HL-60 (cell line): ENCODE measurements at regions not wholly inside any gene's neighbourhood (a gene's known extent, or its start where the extent isn't known, plus 50 kb on each side); places are given as distances from the start of the nearest gene placed in this dataset.

Source experiments
- DNase-seq, 2 experiments: peaks; one replicate each; pipeline ENCODE4 v3.0.0-alpha.2; 2010 to 2020; ENCODE audit warnings: low read depth in 1 of 2, low spot score in 1 of 2
- H3K27ac ChIP-seq: fragments of 250-450 bp; sonication (Bioruptor Pico); replicated peaks from 2 replicates; pipeline ENCODE4 v1.5.1; 2020; ENCODE audit warnings: mild to moderate bottlenecking, moderate library complexity
- H3K27me3 ChIP-seq: fragments of 250-450 bp; sonication (Bioruptor Pico); 2 replicates; pipeline ENCODE4 v1.5.1; 2021; ENCODE audit warnings: mild to moderate bottlenecking, moderate library complexity; ENCODE audit not compliant: insufficient read depth, poor library complexity, severe bottlenecking
- H3K4me3 ChIP-seq: replicated peaks from 2 replicates; pipeline ENCODE4 v1.5.1; 2011; ENCODE audit warnings: mild to moderate bottlenecking, control low read depth, low read length; ENCODE audit not compliant: insufficient read depth
- GABPA ChIP-seq: IDR thresholded peaks from 2 replicates; pipeline ENCODE4 v1.6.1; 2012; ENCODE audit warnings: low read depth
- POLR2AphosphoS5 ChIP-seq: IDR thresholded peaks from 2 replicates; pipeline ENCODE4 v1.6.1; 2012; ENCODE audit warnings: low read depth
- SPI1 ChIP-seq: IDR thresholded peaks from 2 replicates; pipeline ENCODE4 v1.6.1; 2012; ENCODE audit warnings: low read depth, mild to moderate bottlenecking, borderline replicate concordance
- TF ChIP-seq, protein P1 (sequence below): IDR thresholded peaks from 2 replicates; pipeline ENCODE4 v1.6.1; 2012; ENCODE audit warnings: low read depth; ENCODE audit not compliant: insufficient replicate concordance
- TF ChIP-seq, protein P2 (sequence below): IDR thresholded peaks from one replicate; pipeline ENCODE4 v1.5.1; 2011; ENCODE audit warnings: low read length, control low read depth, inconsistent platforms; ENCODE audit not compliant: insufficient read depth

DNA sequence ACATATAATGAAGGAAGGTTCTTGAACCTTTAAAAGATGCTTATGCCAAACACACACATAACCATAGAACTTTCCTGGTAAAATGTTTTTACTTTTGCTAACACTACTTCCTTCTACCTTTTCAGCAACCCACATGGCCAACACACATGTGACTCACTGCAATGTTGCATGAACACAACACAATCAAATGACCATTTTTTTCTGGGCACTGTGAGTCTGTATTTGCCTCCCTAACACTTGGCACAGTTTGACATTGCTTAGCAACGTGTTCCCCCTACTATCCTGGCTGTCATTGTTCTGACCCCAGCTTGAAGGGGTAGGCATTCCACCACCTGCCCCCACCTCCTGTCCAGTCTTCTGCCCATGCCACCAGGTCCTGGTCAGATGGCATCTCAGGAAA, 169.4 kb upstream of the PRNP start:
- no peak for DNase-seq
- Histone ChIP-seq H3K4me3 (no peak overlapping the region), H3K27me3 (peaks cover 2% of the 10 kb centered on the region), H3K27ac (no peak overlapping the region)
- TF ChIP-seq GABPA (no peak), SPI1 (no peak), POLR2AphosphoS5 (no peak)
- TF ChIP-seq, protein P1, sequence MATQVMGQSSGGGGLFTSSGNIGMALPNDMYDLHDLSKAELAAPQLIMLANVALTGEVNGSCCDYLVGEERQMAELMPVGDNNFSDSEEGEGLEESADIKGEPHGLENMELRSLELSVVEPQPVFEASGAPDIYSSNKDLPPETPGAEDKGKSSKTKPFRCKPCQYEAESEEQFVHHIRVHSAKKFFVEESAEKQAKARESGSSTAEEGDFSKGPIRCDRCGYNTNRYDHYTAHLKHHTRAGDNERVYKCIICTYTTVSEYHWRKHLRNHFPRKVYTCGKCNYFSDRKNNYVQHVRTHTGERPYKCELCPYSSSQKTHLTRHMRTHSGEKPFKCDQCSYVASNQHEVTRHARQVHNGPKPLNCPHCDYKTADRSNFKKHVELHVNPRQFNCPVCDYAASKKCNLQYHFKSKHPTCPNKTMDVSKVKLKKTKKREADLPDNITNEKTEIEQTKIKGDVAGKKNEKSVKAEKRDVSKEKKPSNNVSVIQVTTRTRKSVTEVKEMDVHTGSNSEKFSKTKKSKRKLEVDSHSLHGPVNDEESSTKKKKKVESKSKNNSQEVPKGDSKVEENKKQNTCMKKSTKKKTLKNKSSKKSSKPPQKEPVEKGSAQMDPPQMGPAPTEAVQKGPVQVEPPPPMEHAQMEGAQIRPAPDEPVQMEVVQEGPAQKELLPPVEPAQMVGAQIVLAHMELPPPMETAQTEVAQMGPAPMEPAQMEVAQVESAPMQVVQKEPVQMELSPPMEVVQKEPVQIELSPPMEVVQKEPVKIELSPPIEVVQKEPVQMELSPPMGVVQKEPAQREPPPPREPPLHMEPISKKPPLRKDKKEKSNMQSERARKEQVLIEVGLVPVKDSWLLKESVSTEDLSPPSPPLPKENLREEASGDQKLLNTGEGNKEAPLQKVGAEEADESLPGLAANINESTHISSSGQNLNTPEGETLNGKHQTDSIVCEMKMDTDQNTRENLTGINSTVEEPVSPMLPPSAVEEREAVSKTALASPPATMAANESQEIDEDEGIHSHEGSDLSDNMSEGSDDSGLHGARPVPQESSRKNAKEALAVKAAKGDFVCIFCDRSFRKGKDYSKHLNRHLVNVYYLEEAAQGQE = no peak
- TF ChIP-seq, protein P2, sequence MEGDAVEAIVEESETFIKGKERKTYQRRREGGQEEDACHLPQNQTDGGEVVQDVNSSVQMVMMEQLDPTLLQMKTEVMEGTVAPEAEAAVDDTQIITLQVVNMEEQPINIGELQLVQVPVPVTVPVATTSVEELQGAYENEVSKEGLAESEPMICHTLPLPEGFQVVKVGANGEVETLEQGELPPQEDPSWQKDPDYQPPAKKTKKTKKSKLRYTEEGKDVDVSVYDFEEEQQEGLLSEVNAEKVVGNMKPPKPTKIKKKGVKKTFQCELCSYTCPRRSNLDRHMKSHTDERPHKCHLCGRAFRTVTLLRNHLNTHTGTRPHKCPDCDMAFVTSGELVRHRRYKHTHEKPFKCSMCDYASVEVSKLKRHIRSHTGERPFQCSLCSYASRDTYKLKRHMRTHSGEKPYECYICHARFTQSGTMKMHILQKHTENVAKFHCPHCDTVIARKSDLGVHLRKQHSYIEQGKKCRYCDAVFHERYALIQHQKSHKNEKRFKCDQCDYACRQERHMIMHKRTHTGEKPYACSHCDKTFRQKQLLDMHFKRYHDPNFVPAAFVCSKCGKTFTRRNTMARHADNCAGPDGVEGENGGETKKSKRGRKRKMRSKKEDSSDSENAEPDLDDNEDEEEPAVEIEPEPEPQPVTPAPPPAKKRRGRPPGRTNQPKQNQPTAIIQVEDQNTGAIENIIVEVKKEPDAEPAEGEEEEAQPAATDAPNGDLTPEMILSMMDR = no peak

DNA sequence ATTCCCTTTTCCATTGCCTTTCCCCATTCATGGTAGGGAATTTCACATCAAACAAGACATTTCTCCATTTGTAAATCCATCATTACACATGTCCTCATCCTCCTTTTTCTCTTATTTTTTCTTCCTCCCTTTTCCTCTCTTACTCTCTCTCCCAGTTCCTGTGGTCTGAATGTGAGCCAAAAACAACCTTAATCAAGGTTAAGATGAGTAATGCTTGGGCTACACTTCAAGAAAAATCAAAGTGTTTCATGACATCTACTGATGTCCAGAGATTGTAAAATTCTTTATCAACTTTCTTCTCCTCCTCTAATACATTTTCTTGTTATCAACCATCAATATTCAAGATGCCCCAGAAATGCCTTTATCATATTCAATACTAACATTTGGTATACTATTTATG, 172.5 kb upstream of the PRNP start:
- TF ChIP-seq POLR2AphosphoS5 = no peak
- no peak for TF ChIP-seq SPI1
- TF ChIP-seq, protein P2 = no peak
- no peak for TF ChIP-seq GABPA
- TF ChIP-seq, protein P1 = no peak
- no peak overlapping the region for H3K4me3 ChIP-seq
- DNase-seq = no peak
- no peak overlapping the region for H3K27ac ChIP-seq
- H3K27me3 ChIP-seq = peaks cover 5% of the 10 kb centered on the region

DNA sequence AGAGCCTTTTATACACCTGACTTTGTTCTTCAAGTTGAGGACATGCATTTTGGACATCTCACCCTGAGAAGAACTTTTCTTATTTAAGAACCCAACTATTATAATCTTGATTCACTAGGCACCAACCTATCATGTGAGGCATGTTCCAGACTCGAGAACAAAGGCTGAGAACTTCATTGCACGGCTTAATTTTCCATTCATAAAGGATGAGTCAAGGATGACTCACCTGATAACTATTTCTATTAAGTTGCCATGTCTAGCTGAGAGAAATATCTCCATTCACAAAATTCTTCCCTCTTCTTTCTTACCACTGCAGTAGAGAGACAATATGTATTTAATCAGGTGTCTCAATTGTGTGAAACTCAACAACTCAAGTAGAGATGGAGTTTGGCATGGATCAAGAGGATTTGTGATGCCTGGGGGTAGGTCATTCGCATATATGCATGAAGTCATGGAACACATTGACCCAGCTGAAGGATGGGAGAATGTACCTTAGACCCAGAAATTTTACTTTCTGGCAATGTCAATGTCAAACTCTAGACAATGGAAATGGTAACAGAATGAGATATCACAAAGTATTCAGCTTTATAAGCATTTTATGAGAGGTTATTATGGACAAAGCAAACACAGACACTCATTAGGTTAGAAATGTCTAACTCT, 173.2 kb upstream of the PRNP start:
- TF ChIP-seq, protein P1 = no peak
- TF ChIP-seq, protein P2 = no peak
- TF ChIP-seq SPI1 (no peak), GABPA (no peak), POLR2AphosphoS5 (no peak)
- Histone ChIP-seq H3K27me3 (peaks cover 5% of the 10 kb centered on the region), H3K27ac (no peak overlapping the region), H3K4me3 (no peak overlapping the region)
- DNase-seq = no peak
